Fibroblast of pulmonary artery (primary cell): ENCODE measurements at regions not wholly inside any gene's neighbourhood (a gene's known extent, or its start where the extent isn't known, plus 50 kb on each side); places are given as distances from the start of the nearest gene placed in this dataset.

Experiments
- DNase-seq: peaks from one replicate; pipeline ENCODE4 v3.0.0-alpha.2; 2010; ENCODE audit warnings: low read depth
- H3K4me3 ChIP-seq: replicated peaks from 2 replicates; pipeline ENCODE4 v1.5.1; 2011; ENCODE audit warnings: low read depth, mild to moderate bottlenecking, control low read depth, low read length, moderate library complexity
- CTCF ChIP-seq: IDR thresholded peaks from 2 replicates; pipeline ENCODE4 v1.5.1; 2011; ENCODE audit warnings: mild to moderate bottlenecking, control low read depth, low read length, inconsistent platforms; ENCODE audit errors: missing control alignments

DNA sequence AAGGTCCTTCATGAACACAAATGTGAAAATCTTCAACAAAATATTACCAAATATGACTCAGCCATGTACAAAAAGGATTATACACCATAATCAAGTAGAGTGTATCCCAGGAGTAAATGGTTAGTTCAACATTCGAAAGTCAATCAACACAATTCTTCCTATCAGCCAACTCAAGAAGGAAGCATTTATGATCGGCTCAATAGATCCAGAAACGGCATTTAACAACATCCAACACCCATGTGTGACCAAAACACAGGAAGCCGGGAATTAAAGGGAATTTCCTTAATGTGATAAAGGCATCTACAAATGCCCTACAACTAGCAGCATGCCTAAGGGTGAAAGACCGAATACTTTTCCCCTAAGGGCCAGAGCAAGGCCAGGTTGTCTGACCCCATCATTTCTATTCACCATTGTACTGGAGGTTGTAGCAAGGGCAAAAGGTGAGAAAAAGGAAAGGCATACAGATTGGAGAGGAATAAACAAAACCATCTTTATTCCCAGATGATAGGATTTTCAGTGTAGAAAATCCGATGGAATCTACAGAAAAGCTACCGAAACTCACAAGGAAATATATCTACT, 69.9 kb upstream of the CLDN5 start:
- H3K4me3 ChIP-seq, result no peak overlapping the region
- no peak for DNase-seq
- TF ChIP-seq CTCF, result no peak

DNA sequence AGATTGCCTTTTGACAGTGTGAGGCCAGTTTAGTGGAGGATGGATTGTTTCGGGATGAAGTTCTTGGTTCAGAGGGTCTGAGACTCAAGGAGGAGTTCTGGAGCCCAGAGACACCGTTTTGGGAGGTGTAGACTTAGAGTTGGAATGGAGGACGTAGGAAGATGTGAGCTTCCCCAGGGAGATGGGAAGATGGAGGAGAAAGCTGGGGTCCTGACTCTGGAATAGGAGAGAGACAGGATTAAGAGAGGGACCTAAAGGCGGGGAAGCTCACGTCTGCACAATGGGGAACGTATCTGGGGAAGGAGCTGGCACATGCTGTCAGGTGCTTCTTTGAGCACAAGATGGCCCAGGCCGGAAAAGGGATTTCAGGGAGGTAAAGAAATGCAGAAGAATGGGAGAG, 71.3 kb upstream of the CLDN5 start:
- no peak overlapping the region for H3K4me3 ChIP-seq
- DNase-seq, result no peak
- no peak for TF ChIP-seq CTCF

DNA sequence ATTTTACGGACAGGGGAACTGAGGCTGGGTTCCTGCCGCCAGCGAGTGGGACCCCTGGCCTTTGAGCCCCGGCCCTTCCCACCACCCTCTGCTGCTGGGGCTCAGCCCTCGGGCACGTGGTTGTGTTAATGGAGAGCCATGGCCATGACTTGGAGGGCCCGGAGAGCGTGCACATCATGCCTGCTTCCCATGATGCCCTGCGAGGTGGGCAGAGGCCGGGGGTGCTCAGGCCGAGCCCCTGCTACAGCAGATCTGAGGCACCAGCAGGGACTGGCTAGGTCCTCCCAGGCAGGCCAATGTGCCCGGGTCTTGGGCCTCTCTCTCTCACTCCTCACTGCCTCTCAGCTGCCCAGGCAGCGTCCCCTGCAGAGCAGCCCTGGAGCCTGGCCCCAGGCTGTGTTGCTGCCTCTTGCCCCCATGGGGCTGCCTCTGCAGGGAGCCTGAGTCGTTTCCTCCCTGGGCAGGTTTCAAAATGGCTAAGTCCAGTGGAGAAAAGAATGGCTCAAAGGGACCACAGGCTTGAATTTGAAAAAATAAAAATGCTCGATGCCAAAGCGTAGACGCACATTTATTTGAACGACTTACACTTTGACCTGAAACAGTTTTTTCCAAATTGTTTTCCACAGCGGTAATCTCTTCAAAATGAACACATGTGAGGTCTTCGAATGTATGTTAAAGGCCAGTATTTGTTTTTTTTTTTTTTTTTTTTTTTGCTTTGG, 72.6 kb upstream of the CLDN5 start:
- no peak for TF ChIP-seq CTCF

GRCh38 chr22:19597399-19597735, 73.2 kb upstream of the CLDN5 start:
- no peak overlapping the region for H3K4me3 ChIP-seq
- DNase-seq, result no peak
- TF ChIP-seq CTCF, result no peak

More for the DNA sequence above, 72.6 kb upstream of the CLDN5 start:
- H3K4me3 ChIP-seq, result no peak overlapping the region
- no peak for DNase-seq

- TF ChIP-seq CTCF, result no peak
- DNase-seq, result no peak
- H3K4me3 ChIP-seq, result no peak overlapping the region
Measured at GRCh38 chr22:19598054-19598855, 74.0 kb upstream of the CLDN5 start.

- TF ChIP-seq CTCF, result no peak
- H3K4me3 ChIP-seq, result no peak overlapping the region
- DNase-seq, result no peak
Measured at GRCh38 chr22:19599004-19599403, 74.8 kb upstream of the CLDN5 start.
